ENCODE measurements at regions not wholly inside any gene's neighbourhood (a gene's known extent, or its start where the extent isn't known, plus 50 kb on each side); places are given as distances from the start of the nearest gene placed in this dataset.

DNA sequence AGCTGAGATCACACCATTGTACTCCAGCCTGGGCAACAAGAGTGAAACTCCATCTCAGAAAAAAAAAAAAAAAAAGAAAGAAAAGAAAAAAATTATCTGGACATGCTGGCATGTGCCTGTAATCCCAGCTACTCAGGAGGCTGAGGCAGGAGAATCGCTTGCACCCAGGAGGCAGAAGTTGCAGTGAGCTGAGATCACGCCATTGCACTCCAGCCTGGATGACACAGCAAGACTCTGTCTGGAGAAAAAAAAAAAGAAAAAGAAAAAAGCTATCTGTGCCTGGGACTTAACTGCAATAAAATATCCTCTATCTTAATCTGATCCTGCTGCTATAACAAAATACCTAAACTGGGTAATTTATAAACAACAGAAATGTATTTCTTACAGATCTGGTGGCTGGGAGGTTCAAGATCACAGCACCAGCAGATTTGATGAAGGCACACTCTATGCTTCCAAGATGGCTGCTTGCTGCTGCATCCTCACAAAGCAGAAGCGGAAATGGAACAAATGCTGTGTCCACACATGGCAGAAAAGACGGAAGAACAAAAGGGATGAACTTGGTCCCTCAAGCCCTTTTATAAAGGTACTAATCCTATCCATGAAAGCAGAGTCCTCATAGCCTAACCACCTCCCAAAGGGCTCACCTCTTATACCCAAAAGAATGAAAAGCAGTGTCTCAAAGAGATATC lies 273.3 kb upstream of the JARID2 start:
- H3K36me3 ChIP-seq (ENCODE audit: insufficient read depth, low read length) = no peaks in the 10 kb centered on the region
- H2AFZ ChIP-seq (ENCODE audit: low read depth, low read length) = no peak overlapping the region
- no peak overlapping the region for H3K9ac ChIP-seq (ENCODE audit: low read length)
- H3K9me3 ChIP-seq (ENCODE audit: low read length) = no peaks in the 10 kb centered on the region
- no peaks in the 10 kb centered on the region for H4K20me1 ChIP-seq (ENCODE audit: insufficient read depth)
- H3K79me2 ChIP-seq (replicated peaks; ENCODE audit: insufficient read depth, low read length) = no peaks in the 10 kb centered on the region
- no peak overlapping the region for H3K27ac ChIP-seq (ENCODE audit: low read length)
- H3K27me3 ChIP-seq (ENCODE audit: insufficient read depth, low read depth, low read length) = no peaks in the 10 kb centered on the region
- TF ChIP-seq EZH2 (IDR thresholded peaks at IDR 0.05; ENCODE audit: borderline replicate concordance, insufficient read depth, low read length, poor library complexity, severe bottlenecking) = no peak
- TF ChIP-seq, protein P1, sequence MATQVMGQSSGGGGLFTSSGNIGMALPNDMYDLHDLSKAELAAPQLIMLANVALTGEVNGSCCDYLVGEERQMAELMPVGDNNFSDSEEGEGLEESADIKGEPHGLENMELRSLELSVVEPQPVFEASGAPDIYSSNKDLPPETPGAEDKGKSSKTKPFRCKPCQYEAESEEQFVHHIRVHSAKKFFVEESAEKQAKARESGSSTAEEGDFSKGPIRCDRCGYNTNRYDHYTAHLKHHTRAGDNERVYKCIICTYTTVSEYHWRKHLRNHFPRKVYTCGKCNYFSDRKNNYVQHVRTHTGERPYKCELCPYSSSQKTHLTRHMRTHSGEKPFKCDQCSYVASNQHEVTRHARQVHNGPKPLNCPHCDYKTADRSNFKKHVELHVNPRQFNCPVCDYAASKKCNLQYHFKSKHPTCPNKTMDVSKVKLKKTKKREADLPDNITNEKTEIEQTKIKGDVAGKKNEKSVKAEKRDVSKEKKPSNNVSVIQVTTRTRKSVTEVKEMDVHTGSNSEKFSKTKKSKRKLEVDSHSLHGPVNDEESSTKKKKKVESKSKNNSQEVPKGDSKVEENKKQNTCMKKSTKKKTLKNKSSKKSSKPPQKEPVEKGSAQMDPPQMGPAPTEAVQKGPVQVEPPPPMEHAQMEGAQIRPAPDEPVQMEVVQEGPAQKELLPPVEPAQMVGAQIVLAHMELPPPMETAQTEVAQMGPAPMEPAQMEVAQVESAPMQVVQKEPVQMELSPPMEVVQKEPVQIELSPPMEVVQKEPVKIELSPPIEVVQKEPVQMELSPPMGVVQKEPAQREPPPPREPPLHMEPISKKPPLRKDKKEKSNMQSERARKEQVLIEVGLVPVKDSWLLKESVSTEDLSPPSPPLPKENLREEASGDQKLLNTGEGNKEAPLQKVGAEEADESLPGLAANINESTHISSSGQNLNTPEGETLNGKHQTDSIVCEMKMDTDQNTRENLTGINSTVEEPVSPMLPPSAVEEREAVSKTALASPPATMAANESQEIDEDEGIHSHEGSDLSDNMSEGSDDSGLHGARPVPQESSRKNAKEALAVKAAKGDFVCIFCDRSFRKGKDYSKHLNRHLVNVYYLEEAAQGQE (IDR thresholded peaks at IDR 0.05; ENCODE audit: borderline replicate concordance) = no peak
- no peak for TF ChIP-seq MXI1 (conservative IDR thresholded peaks at IDR 0.05; ENCODE audit: poor library complexity, severe bottlenecking)
- no peak for TF ChIP-seq TAF1 (IDR thresholded peaks at IDR 0.05; ENCODE audit: low read depth)
- TF ChIP-seq EP300 (conservative IDR thresholded peaks at IDR 0.05; ENCODE audit: poor library complexity, severe bottlenecking) = no peak
- TF ChIP-seq RAD21 (conservative IDR thresholded peaks at IDR 0.05) = no peak
- TF ChIP-seq POLR2AphosphoS5 (IDR thresholded peaks at IDR 0.05) = no peak
- no peak overlapping the region for H3K4me3 ChIP-seq (ENCODE audit: low read length)
- no peaks in the 10 kb centered on the region for H3F3A ChIP-seq (ENCODE audit: insufficient read depth, low read length, poor library complexity, severe bottlenecking)
- no peaks in the 10 kb centered on the region for H3K9me2 ChIP-seq (ENCODE audit: insufficient read depth, low read length)
- H3K4me2 ChIP-seq (ENCODE audit: low read length) = no peak overlapping the region

DNA sequence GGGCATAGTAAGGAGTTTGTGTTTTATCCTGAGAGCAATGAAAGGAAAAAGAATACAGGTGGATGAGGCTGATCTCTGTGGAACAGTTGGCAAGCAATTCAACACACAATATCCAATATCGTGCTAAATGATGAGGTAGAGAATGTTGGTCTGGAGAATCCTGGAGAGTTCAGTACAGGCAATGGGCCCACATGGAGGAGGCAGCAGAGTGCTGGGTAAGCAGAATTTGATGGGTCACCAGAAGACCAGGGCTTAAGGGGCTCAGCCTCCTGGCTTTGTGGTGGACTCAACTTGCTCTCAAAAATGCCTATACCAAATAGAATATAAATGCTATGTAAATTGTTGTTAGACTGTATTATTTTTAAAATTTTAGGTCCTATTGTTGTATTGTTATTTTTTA lies 271.5 kb upstream of the JARID2 start:
- H3K4me2 ChIP-seq (ENCODE audit: low read length) = no peak overlapping the region
- no peaks in the 10 kb centered on the region for H3K9me3 ChIP-seq (ENCODE audit: low read length)
- no peaks in the 10 kb centered on the region for H4K20me1 ChIP-seq (ENCODE audit: insufficient read depth)
- no peaks in the 10 kb centered on the region for H3K79me2 ChIP-seq (replicated peaks; ENCODE audit: insufficient read depth, low read length)
- H2AFZ ChIP-seq (ENCODE audit: low read depth, low read length) = no peak overlapping the region
- H3K27ac ChIP-seq (ENCODE audit: low read length) = no peak overlapping the region
- TF ChIP-seq TAF1 (IDR thresholded peaks at IDR 0.05; ENCODE audit: low read depth) (no peak), EZH2 (IDR thresholded peaks at IDR 0.05; ENCODE audit: borderline replicate concordance, insufficient read depth, low read length, poor library complexity, severe bottlenecking) (no peak), SMC3 (conservative IDR thresholded peaks at IDR 0.05; ENCODE audit: poor library complexity) (no peak), EP300 (conservative IDR thresholded peaks at IDR 0.05; ENCODE audit: poor library complexity, severe bottlenecking) (no peak), MXI1 (conservative IDR thresholded peaks at IDR 0.05; ENCODE audit: poor library complexity, severe bottlenecking) (no peak), POLR2AphosphoS5 (IDR thresholded peaks at IDR 0.05) (no peak), RAD21 (conservative IDR thresholded peaks at IDR 0.05) (no peak)
- H3K4me3 ChIP-seq (ENCODE audit: low read length) = no peak overlapping the region
- no peak overlapping the region for H3K9ac ChIP-seq (ENCODE audit: low read length)
- H3F3A ChIP-seq (ENCODE audit: insufficient read depth, low read length, poor library complexity, severe bottlenecking) = no peaks in the 10 kb centered on the region
- no peaks in the 10 kb centered on the region for H3K27me3 ChIP-seq (ENCODE audit: insufficient read depth, low read depth, low read length)
- H3K36me3 ChIP-seq (ENCODE audit: insufficient read depth, low read length) = no peaks in the 10 kb centered on the region
- no peaks in the 10 kb centered on the region for H3K9me2 ChIP-seq (ENCODE audit: insufficient read depth, low read length)

DNA sequence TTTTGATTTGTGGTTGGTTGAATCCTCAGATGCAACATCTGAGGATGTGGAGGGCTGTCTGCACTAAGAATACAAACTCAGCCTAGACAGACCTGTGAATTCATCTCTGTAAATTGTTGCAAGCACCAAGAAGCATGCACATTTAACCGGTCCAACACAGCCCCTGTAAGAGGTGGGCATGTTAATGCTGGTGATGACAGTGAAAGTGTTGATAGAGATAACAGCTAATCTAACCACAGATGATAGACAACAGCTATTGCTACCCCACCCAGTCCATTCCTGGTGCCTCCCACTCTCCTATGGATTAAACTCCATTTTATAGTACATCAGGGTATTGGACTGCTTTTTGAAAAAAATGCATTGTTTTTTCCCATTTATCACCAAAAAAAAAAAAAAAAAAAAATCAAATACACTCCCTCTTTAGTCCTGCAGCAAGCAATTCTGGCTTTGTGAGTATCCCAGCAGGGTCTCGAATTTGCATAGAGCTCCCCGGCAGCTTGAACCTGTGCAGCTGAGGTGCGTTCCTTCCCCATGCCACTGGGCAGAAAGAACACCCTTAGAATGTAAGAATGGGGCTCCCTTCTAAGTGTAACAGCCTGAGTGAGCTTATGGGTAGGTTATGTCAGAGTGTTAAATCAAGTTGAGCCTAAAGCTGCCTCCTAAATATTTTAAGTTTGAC lies 270.9 kb upstream of the JARID2 start:
- no peaks in the 10 kb centered on the region for H3K79me2 ChIP-seq (replicated peaks; ENCODE audit: insufficient read depth, low read length)
- TF ChIP-seq SMC3 (conservative IDR thresholded peaks at IDR 0.05; ENCODE audit: poor library complexity) = no peak
- no peak for TF ChIP-seq EZH2 (IDR thresholded peaks at IDR 0.05; ENCODE audit: borderline replicate concordance, insufficient read depth, low read length, poor library complexity, severe bottlenecking)
- TF ChIP-seq TAF1 (IDR thresholded peaks at IDR 0.05; ENCODE audit: low read depth) = no peak
- TF ChIP-seq POLR2AphosphoS5 (IDR thresholded peaks at IDR 0.05) = no peak
- TF ChIP-seq MXI1 (conservative IDR thresholded peaks at IDR 0.05; ENCODE audit: poor library complexity, severe bottlenecking) = no peak
- TF ChIP-seq EP300 (conservative IDR thresholded peaks at IDR 0.05; ENCODE audit: poor library complexity, severe bottlenecking) = no peak
- TF ChIP-seq, protein P2, sequence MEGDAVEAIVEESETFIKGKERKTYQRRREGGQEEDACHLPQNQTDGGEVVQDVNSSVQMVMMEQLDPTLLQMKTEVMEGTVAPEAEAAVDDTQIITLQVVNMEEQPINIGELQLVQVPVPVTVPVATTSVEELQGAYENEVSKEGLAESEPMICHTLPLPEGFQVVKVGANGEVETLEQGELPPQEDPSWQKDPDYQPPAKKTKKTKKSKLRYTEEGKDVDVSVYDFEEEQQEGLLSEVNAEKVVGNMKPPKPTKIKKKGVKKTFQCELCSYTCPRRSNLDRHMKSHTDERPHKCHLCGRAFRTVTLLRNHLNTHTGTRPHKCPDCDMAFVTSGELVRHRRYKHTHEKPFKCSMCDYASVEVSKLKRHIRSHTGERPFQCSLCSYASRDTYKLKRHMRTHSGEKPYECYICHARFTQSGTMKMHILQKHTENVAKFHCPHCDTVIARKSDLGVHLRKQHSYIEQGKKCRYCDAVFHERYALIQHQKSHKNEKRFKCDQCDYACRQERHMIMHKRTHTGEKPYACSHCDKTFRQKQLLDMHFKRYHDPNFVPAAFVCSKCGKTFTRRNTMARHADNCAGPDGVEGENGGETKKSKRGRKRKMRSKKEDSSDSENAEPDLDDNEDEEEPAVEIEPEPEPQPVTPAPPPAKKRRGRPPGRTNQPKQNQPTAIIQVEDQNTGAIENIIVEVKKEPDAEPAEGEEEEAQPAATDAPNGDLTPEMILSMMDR (IDR thresholded peaks at IDR 0.05; ENCODE audit: poor library complexity, severe bottlenecking) = no peak
- no peak for TF ChIP-seq RAD21 (conservative IDR thresholded peaks at IDR 0.05)
- TF ChIP-seq, protein P1 (IDR thresholded peaks at IDR 0.05; ENCODE audit: borderline replicate concordance) = no peak
- no peaks in the 10 kb centered on the region for H3F3A ChIP-seq (ENCODE audit: insufficient read depth, low read length, poor library complexity, severe bottlenecking)
- H3K9me2 ChIP-seq (ENCODE audit: insufficient read depth, low read length) = no peaks in the 10 kb centered on the region
- no peak overlapping the region for H3K4me3 ChIP-seq (ENCODE audit: low read length)
- no peaks in the 10 kb centered on the region for H4K20me1 ChIP-seq (ENCODE audit: insufficient read depth)
- H3K27ac ChIP-seq (ENCODE audit: low read length) = no peak overlapping the region
- no peak overlapping the region for H3K4me2 ChIP-seq (ENCODE audit: low read length)
- no peaks in the 10 kb centered on the region for H3K9me3 ChIP-seq (ENCODE audit: low read length)
- H3K9ac ChIP-seq (ENCODE audit: low read length) = no peak overlapping the region
- no peaks in the 10 kb centered on the region for H3K36me3 ChIP-seq (ENCODE audit: insufficient read depth, low read length)
- no peaks in the 10 kb centered on the region for H3K27me3 ChIP-seq (ENCODE audit: insufficient read depth, low read depth, low read length)
- no peak overlapping the region for H2AFZ ChIP-seq (ENCODE audit: low read depth, low read length)
